ENCODE measurements at regions not wholly inside any gene's neighbourhood (a gene's known extent, or its start where the extent isn't known, plus 50 kb on each side); places are given as distances from the start of the nearest gene placed in this dataset.
"Not testable (repeated sequence)": the region's sequence is repeated elsewhere in the genome, so short reads cannot be mapped to it uniquely, and the experiment has no call there.

- not testable (repeated sequence) for DNase-seq
Measured at GRCh38 chr4:3882316-3882885, 116.2 kb downstream of the ADRA2C start.

- not testable (repeated sequence) for DNase-seq
Measured at GRCh38 chr4:3884261-3884660, 118.1 kb downstream of the ADRA2C start.

- not testable (repeated sequence) for DNase-seq
Measured at GRCh38 chr4:3893590-3893989, 127.4 kb downstream of the ADRA2C start.

- DNase-seq, result not testable (repeated sequence)
Measured at GRCh38 chr4:3894086-3894959, 128.1 kb downstream of the ADRA2C start.

GRCh38 chr4:3896441-3896840 lies 130.3 kb downstream of the ADRA2C start:
- no peak for DNase-seq

GRCh38 chr4:3896871-3897578 lies 130.8 kb downstream of the ADRA2C start:
- DNase-seq, result not testable (repeated sequence)

DNA sequence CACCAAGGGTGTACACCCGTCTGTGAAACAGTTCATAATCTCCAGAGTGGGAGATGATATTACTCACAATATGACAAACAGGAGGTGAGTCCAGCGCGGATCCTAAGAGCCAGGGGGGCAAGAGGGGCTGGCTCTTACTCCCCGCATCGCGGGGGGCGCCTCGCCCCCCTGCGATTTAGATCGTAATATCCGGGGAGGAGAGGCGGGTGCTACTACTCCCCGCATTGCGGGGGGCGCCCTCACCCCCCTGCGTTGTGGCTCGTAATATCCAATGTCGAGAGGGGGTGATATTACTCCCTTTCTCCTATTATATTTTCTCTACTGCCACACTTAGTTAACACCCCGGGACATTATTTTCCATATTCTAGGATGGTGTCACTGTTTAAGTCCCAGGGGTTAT lies 131.9 kb downstream of the ADRA2C start:
- DNase-seq, result no peak

- not testable (repeated sequence) for DNase-seq
Measured at GRCh38 chr4:3898928-3899327, 132.7 kb downstream of the ADRA2C start.

GRCh38 chr4:3904264-3904955 lies 138.2 kb downstream of the ADRA2C start:
- DNase-seq, result not testable (repeated sequence)

- DNase-seq, result not testable (repeated sequence)
Measured at GRCh38 chr4:3909616-3910015, 143.4 kb downstream of the ADRA2C start.

GRCh38 chr4:3910161-3910950 lies 144.2 kb downstream of the ADRA2C start:
- not testable (repeated sequence) for DNase-seq

- DNase-seq, result no peak
Measured at GRCh38 chr4:3911252-3911856, 145.2 kb downstream of the ADRA2C start.

- DNase-seq, result not testable (repeated sequence)
Measured at GRCh38 chr4:3914511-3914910, 148.3 kb downstream of the ADRA2C start.

- not testable (repeated sequence) for DNase-seq
Measured at GRCh38 chr4:3919509-3919908, 153.3 kb downstream of the ADRA2C start.

GRCh38 chr4:3921902-3922301 lies 155.7 kb downstream of the ADRA2C start:
- DNase-seq, result not testable (repeated sequence)

- DNase-seq, result not testable (repeated sequence)
Measured at GRCh38 chr4:3925841-3926240, 159.7 kb downstream of the ADRA2C start.

GRCh38 chr4:3926271-3926670 lies 160.1 kb downstream of the ADRA2C start:
- not testable (repeated sequence) for DNase-seq

DNA sequence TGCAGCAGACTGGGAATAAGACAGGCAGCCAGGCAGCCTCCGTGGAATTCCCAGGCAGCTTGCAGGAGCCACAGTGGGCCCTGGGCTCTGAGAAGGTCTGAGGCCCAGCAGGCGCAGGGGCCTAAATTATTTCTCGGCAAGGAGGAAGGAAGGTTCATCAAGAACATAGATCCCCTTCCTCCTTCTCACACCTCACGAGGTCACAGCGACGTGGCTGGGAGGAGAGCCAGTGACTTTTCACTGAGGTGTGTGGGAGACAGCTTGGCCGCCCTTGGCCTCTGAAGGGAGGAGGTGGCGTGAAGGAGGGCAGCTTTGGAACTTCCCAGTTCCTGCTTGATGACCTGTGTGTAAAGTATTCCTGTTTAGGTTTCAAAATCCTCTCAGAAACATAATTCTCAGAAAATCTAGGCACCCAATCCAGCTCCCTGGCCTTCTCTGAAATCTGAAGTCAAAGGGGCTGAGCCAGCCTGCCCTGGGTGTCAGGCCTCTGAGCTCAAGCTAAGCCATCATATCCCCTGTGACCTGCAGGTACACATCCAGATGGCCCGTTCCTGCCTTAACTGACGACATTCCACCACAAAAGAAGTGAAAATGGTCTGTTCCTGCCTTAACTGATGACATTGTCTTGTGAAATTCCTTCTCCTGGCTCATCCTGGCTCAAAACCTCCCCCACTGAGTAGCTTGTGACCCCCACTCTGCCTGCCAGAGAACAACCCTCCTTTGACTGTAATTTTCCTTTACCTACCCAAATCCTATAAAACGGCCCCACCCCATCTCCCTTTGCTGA lies 161.0 kb downstream of the ADRA2C start:
- DNase-seq, result not testable (repeated sequence)

GRCh38 chr4:3929431-3929830 lies 163.2 kb downstream of the ADRA2C start:
- DNase-seq, result not testable (repeated sequence)

- DNase-seq, result not testable (repeated sequence)
Measured at GRCh38 chr4:3932734-3933133, 166.5 kb downstream of the ADRA2C start.

- not testable (repeated sequence) for DNase-seq
Measured at GRCh38 chr4:3935406-3935805, 169.2 kb downstream of the ADRA2C start.
